ENCODE measurements at regions not wholly inside any gene's neighbourhood (a gene's known extent, or its start where the extent isn't known, plus 50 kb on each side); places are given as distances from the start of the nearest gene placed in this dataset.

GRCh38 chr2:239598011-239598731 is 197.4 kb upstream of the HDAC4 start:
- no peak for TF ChIP-seq CTCF (IDR thresholded peaks at IDR 0.05; ENCODE audit: low read length)
- no peak for TF ChIP-seq EZH2 (IDR thresholded peaks at IDR 0.05; ENCODE audit: borderline replicate concordance, low read length)

Measured in OCI-LY1 (cell line).